NB4 (cell line): ENCODE measurements at regions not wholly inside any gene's neighbourhood (a gene's known extent, or its start where the extent isn't known, plus 50 kb on each side); places are given as distances from the start of the nearest gene placed in this dataset.

Experiments
- MAX ChIP-seq: IDR thresholded peaks from 2 replicates; pipeline ENCODE4 v1.6.1; 2011; ENCODE audit warnings: low read depth, low read length
- POLR2A ChIP-seq: IDR thresholded peaks from 2 replicates; pipeline ENCODE4 v1.6.1; 2011; ENCODE audit warnings: mild to moderate bottlenecking; ENCODE audit not compliant: insufficient read length; ENCODE audit errors: extremely low read depth
- TF ChIP-seq, protein P1 (sequence below): IDR thresholded peaks from one replicate; pipeline ENCODE4 v1.5.1; 2012; ENCODE audit warnings: low read depth, low read length

DNA sequence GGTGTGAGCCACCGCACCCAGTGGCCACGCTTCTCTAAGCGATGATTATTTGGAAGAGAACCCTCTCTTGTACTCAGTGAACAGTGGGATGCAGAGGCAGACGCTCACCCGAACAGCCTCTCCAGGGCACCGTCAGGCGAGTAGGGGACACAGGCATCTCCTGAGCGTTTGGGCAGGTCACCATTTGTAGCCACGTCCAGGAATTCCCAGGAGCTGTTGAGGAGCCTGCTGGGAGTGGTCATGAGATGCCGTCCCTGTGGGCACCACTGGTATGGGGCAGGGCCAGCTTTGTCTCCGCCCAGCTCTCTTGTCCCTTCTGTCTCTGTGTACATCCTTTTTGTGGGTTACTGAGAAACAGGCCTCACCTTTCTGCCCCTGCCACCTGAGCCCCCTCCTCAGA is 81.3 kb upstream of the ZNF469 start:
- TF ChIP-seq POLR2A (no peak), MAX (no peak)
- TF ChIP-seq, protein P1, sequence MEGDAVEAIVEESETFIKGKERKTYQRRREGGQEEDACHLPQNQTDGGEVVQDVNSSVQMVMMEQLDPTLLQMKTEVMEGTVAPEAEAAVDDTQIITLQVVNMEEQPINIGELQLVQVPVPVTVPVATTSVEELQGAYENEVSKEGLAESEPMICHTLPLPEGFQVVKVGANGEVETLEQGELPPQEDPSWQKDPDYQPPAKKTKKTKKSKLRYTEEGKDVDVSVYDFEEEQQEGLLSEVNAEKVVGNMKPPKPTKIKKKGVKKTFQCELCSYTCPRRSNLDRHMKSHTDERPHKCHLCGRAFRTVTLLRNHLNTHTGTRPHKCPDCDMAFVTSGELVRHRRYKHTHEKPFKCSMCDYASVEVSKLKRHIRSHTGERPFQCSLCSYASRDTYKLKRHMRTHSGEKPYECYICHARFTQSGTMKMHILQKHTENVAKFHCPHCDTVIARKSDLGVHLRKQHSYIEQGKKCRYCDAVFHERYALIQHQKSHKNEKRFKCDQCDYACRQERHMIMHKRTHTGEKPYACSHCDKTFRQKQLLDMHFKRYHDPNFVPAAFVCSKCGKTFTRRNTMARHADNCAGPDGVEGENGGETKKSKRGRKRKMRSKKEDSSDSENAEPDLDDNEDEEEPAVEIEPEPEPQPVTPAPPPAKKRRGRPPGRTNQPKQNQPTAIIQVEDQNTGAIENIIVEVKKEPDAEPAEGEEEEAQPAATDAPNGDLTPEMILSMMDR, result no peak
